Retinal pigment epithelial cell (primary cell): ENCODE measurements at regions not wholly inside any gene's neighbourhood (a gene's known extent, or its start where the extent isn't known, plus 50 kb on each side); places are given as distances from the start of the nearest gene placed in this dataset.

Experiments used
- DNase-seq: peaks from one replicate; pipeline ENCODE4 v3.0.0-alpha.2; 2010; ENCODE audit warnings: low read depth
- H3K4me3 ChIP-seq: 2 replicates; pipeline ENCODE4 v1.5.1; 2011; ENCODE audit warnings: mild to moderate bottlenecking, low read length, control low read depth, moderate library complexity
- CTCF ChIP-seq: conservative IDR thresholded peaks from 2 replicates; pipeline ENCODE4 v1.5.1; 2011; ENCODE audit warnings: low read depth, low read length, control low read depth, inconsistent platforms

GRCh38 chr22:48754611-48755058, 1073.0 kb downstream of the BRD1 start:
- no peak for TF ChIP-seq CTCF
- DNase-seq = no peak

GRCh38 chr22:48753752-48754517, 1073.7 kb downstream of the BRD1 start:
- H3K4me3 ChIP-seq = no peak overlapping the region
- DNase-seq = no peak
- no peak for TF ChIP-seq CTCF

More at GRCh38 chr22:48754611-48755058, 1073.0 kb downstream of the BRD1 start:
- H3K4me3 ChIP-seq = no peak overlapping the region

- no peak for TF ChIP-seq CTCF
- no peak for DNase-seq
- H3K4me3 ChIP-seq = no peak overlapping the region
Measured at GRCh38 chr22:48753381-48753730, 1074.3 kb downstream of the BRD1 start.

- no peak for TF ChIP-seq CTCF
- no peak for DNase-seq
- H3K4me3 ChIP-seq = no peak overlapping the region
Measured at GRCh38 chr22:48752451-48753380, 1075.0 kb downstream of the BRD1 start.

- DNase-seq = no peak
- TF ChIP-seq CTCF = no peak
- no peak overlapping the region for H3K4me3 ChIP-seq
Measured at GRCh38 chr22:48751539-48752437, 1075.9 kb downstream of the BRD1 start.

GRCh38 chr22:48750826-48751440, 1076.7 kb downstream of the BRD1 start:
- no peak for TF ChIP-seq CTCF
- no peak for DNase-seq
- no peak overlapping the region for H3K4me3 ChIP-seq
